Tibial nerve (tissue), 4 donors: ENCODE measurements at regions not wholly inside any gene's neighbourhood (a gene's known extent, or its start where the extent isn't known, plus 50 kb on each side); places are given as distances from the start of the nearest gene placed in this dataset.

ENCODE experiments used
- DNase-seq, 2 donors: peaks; one replicate each; pipeline ENCODE4 v3.0.0-alpha.2; 2019; ENCODE audit warnings: low spot score in 2 of 2
- H3K27ac ChIP-seq, 4 donors: fragments of 200-600 bp; sonication (generic) in 3 of 4; one replicate each; pipeline ENCODE4 v1.5.1; 2017 to 2019; ENCODE audit warnings: mild to moderate bottlenecking in 1 of 4
- H3K27me3 ChIP-seq, 2 donors: fragments of 200-600 bp; sonication (generic) in 1 of 2; one replicate each; pipeline versions ENCODE4 v1.5.1 to v1.6.0; 2017 to 2019
- H3K36me3 ChIP-seq, 3 donors: fragments of 200-600 bp; sonication (generic); one replicate each; pipeline ENCODE4 v1.5.1; 2018 to 2019
- H3K4me1 ChIP-seq, 4 donors: fragments of 200-600 bp; sonication (generic) in 3 of 4; one replicate each; pipeline ENCODE4 v1.5.1; 2017 to 2019
- H3K4me3 ChIP-seq, 4 donors: fragments of 200-600 bp; sonication (generic) in 3 of 4; one replicate each; pipeline ENCODE4 v1.5.1; 2017 to 2019; ENCODE audit warnings: mild to moderate bottlenecking in 1 of 4, moderate library complexity in 1 of 4
- H3K9me3 ChIP-seq, 4 donors: fragments of 200-600 bp; sonication (generic) in 3 of 4; one replicate each; pipeline ENCODE4 v1.5.1; 2017 to 2019
- EP300 ChIP-seq, 2 donors: sonication (generic); formaldehyde crosslinking; IDR thresholded peaks; one replicate each; pipeline ENCODE4 v1.6.1; 2017; ENCODE audit warnings: antibody characterized with exemption in 2 of 2, mild to moderate bottlenecking in 1 of 2
- POLR2A ChIP-seq, 2 donors: fragments of 450-650 bp; IDR thresholded peaks; one replicate each; pipeline ENCODE4 v1.6.1; 2017; ENCODE audit warnings: antibody characterized with exemption in 2 of 2, mild to moderate bottlenecking in 2 of 2, moderate library complexity in 2 of 2
- WGBS, 2 donors: methylation state at CpG; one replicate each; pipeline ENCODE4 v1.1.5; 2018; 5-methylcytosine and 5-hydroxymethylcytosine counted together
- TF ChIP-seq, protein P1 (sequence below), 5 experiments: fragments of 200-600 bp in 3 of 5; fragments of 450-650 bp in 2 of 5; sonication (generic) in 3 of 5; IDR thresholded peaks; one replicate each; pipeline ENCODE4 v1.5.1; 2016 to 2019; ENCODE audit warnings: antibody characterized with exemption in 5 of 5, mild to moderate bottlenecking in 3 of 5, moderate library complexity in 2 of 5

DNA sequence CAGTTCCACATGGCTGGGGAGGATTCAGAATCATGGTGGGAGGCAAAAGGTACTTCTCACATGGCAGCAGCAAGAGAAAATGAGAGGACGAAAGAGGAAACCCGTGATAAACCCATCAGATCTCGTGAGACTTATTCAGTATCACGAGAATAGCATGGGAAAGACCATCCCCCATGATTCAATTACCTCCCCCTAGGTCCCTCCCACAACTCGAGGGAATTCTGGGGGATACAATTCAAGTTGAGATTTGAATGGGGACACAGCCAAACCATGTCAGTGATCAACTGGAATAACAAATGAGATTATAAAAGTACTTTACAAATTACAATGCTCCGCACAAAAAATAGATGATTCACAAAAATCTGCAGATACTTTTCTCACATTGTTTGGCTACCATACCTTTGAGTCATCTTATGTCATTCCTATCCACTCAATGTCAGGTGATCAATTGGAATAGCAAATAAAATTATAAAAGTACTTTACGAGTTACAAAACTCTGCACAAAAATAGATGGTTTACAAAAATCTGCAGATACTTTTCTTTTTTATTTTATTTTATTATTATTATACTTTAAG is 338.9 kb downstream of the C12orf50 start:
- no peaks in the 10 kb centered on the region for H3K36me3 ChIP-seq
- DNase-seq = no peak

DNA sequence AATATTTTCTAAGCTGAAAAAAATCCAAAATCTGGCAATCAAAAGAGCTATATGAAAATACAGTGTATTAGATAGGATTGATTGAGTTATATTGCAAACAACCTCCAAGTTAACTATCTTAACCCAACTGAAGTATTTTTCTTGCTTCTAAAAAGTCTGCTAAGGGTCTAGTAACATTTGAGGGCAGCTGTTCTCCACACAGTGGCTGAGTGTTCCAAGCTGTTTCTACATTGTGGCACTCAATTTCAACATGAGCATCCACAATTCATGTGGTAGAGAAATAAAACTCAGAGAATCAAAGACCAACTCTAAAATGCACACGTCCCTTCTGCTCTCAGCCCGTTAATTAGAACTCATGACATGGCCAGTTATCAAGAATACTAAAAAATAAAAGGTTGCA is 340.0 kb downstream of the C12orf50 start:
- Histone ChIP-seq H3K9me3 (no peaks in the 10 kb centered on the region), H3K27ac (no peak overlapping the region), H3K36me3 (no peaks in the 10 kb centered on the region), H3K27me3 (no peaks in the 10 kb centered on the region), H3K4me1 (peaks cover 0 to 12% (median 0%) of the 10 kb centered on the region in 4 donors), H3K4me3 (no peak overlapping the region)
- whole genome bisulfite sequencing, 2 donors = 80 to 93% methylated on average over 2 of the region's 2 CpGs
- DNase-seq = no peak
- no peak for TF ChIP-seq EP300 (IDR thresholded peaks at IDR 0.05)
- TF ChIP-seq, protein P1, sequence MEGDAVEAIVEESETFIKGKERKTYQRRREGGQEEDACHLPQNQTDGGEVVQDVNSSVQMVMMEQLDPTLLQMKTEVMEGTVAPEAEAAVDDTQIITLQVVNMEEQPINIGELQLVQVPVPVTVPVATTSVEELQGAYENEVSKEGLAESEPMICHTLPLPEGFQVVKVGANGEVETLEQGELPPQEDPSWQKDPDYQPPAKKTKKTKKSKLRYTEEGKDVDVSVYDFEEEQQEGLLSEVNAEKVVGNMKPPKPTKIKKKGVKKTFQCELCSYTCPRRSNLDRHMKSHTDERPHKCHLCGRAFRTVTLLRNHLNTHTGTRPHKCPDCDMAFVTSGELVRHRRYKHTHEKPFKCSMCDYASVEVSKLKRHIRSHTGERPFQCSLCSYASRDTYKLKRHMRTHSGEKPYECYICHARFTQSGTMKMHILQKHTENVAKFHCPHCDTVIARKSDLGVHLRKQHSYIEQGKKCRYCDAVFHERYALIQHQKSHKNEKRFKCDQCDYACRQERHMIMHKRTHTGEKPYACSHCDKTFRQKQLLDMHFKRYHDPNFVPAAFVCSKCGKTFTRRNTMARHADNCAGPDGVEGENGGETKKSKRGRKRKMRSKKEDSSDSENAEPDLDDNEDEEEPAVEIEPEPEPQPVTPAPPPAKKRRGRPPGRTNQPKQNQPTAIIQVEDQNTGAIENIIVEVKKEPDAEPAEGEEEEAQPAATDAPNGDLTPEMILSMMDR (IDR thresholded peaks at IDR 0.05) = no peak
- TF ChIP-seq POLR2A (IDR thresholded peaks at IDR 0.05) = no peak

More for the DNA sequence above, 338.9 kb downstream of the C12orf50 start:
- no peak overlapping the region for H3K27ac ChIP-seq
- H3K9me3 ChIP-seq = no peaks in the 10 kb centered on the region
- WGBS, 2 donors = 90 to 91% methylated on average over 7 of the region's 7 CpGs
- no peak overlapping the region for H3K4me3 ChIP-seq
- peaks cover 0 to 12% (median 0%) of the 10 kb centered on the region in 4 donors for H3K4me1 ChIP-seq
- no peak for TF ChIP-seq POLR2A (IDR thresholded peaks at IDR 0.05)
- TF ChIP-seq EP300 (IDR thresholded peaks at IDR 0.05) = no peak
- TF ChIP-seq, protein P1 (IDR thresholded peaks at IDR 0.05) = no peak
- no peaks in the 10 kb centered on the region for H3K27me3 ChIP-seq

DNA sequence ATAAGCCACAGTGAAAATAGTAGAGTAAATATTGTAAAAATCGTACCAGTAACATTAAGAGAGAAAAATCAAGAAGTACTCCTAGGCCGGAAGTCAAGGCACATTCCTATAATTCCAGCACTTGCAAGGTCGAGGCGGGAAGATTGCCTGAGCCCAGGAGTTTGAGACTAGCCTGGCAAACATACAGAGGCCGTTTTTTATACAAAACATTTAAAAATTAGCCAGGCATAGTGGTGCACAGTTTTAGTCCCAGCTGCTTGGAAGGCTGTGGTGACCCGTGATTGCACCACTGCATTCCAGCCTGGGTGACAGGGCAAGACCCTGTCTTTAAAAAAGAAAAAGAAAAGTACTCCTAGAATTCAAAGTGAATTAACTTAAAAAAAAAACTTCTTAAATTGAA is 341.8 kb downstream of the C12orf50 start:
- no peaks in the 10 kb centered on the region for H3K36me3 ChIP-seq
- H3K4me3 ChIP-seq = no peak overlapping the region
- WGBS, 2 donors = 13% methylated on average over 6 of the region's 6 CpGs

DNA sequence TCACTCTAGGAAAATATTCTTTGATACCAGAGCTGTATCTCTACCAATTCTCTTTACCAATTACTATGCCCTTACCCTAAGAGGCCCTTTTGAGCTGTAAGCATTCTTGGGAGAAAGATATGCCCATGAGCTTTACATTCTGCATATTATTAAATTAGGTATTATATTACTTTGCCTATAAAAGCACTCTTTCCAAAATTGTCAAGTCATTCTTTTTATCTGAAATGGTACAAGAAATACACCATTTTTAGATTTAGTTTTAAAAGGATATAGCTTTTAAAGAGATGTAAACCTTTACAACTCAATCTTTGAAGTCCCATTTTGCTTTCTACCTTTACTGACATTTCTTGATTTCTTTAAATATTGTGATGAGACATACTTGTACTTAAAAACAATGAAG is 343.5 kb downstream of the C12orf50 start:
- H3K27me3 ChIP-seq = no peaks in the 10 kb centered on the region
- H3K27ac ChIP-seq = no peak overlapping the region
- H3K4me3 ChIP-seq = no peak overlapping the region
- no peaks in the 10 kb centered on the region for H3K36me3 ChIP-seq
- H3K9me3 ChIP-seq = no peaks in the 10 kb centered on the region
- peaks cover 0 to 12% (median 0%) of the 10 kb centered on the region in 4 donors for H3K4me1 ChIP-seq
- TF ChIP-seq, protein P1 (IDR thresholded peaks at IDR 0.05) = no peak
- TF ChIP-seq POLR2A (IDR thresholded peaks at IDR 0.05) (no peak), EP300 (IDR thresholded peaks at IDR 0.05) (no peak)
- DNase-seq = no peak

More for the DNA sequence above, 341.8 kb downstream of the C12orf50 start:
- H3K27ac ChIP-seq = no peak overlapping the region
- H3K9me3 ChIP-seq = no peaks in the 10 kb centered on the region
- no peak for DNase-seq
- H3K4me1 ChIP-seq = peaks cover 0 to 12% (median 0%) of the 10 kb centered on the region in 4 donors
- H3K27me3 ChIP-seq = no peaks in the 10 kb centered on the region
- no peak for TF ChIP-seq POLR2A (IDR thresholded peaks at IDR 0.05)
- TF ChIP-seq, protein P1 (IDR thresholded peaks at IDR 0.05) = no peak
- no peak for TF ChIP-seq EP300 (IDR thresholded peaks at IDR 0.05)

DNA sequence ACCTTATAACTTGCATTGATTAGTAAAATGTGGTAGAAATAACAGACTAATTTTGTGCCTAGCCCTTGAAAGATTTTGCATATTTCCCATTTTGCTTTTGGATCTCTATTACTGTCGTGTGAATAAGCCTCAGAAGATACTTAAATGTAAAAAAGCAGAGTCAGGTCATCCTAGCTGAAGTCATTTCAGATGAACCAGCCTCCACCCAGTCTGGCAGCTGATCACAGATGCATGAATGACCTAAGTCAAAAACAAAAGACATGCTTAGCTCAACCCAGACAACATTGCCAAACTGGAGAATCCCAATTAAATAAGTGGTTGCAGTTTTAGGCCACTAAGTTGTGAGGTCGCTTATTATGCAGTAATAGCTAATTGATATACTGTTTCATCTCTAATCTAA is 349.9 kb downstream of the C12orf50 start:
- DNase-seq = no peak
- H3K9me3 ChIP-seq = no peaks in the 10 kb centered on the region
- H3K4me1 ChIP-seq = no peaks in the 10 kb centered on the region
- WGBS, 2 donors = 56 to 72% methylated on average over 2 of the region's 2 CpGs
- H3K36me3 ChIP-seq = no peaks in the 10 kb centered on the region
- no peaks in the 10 kb centered on the region for H3K27me3 ChIP-seq
- TF ChIP-seq, protein P1 (IDR thresholded peaks at IDR 0.05) = no peak
- TF ChIP-seq EP300 (IDR thresholded peaks at IDR 0.05) = no peak
- TF ChIP-seq POLR2A (IDR thresholded peaks at IDR 0.05) = no peak
- H3K4me3 ChIP-seq = no peak overlapping the region
- no peak overlapping the region for H3K27ac ChIP-seq
